Heart right ventricle (tissue), 16 donors: ENCODE measurements at regions not wholly inside any gene's neighbourhood (a gene's known extent, or its start where the extent isn't known, plus 50 kb on each side); places are given as distances from the start of the nearest gene placed in this dataset.
A peak's percentile ranks its signal among the peaks of the same experiment; 100 is the strongest.

ENCODE experiments used
- ATAC-seq, 8 donors: fragments of 200-7000 bp; cut with Tn5 transposase; one replicate each; pipeline ENCODE4 v1.9.1; 2020; ENCODE audit warnings: mild to moderate bottlenecking in 8 of 8, moderate library complexity in 8 of 8, moderate number of reproducible peaks in 1 of 8
- DNase-seq, 2 donors: peaks; one replicate each; pipeline ENCODE4 v3.0.0-alpha.2; 2020
- H3K27ac ChIP-seq, 10 donors: fragments of 200-600 bp; sonication (generic) in 2 of 10; one replicate each; pipeline versions ENCODE4 v1.5.0 to v1.8.0; 2020 to 2022; ENCODE audit warnings: mild to moderate bottlenecking in 3 of 10
- H3K27me3 ChIP-seq, 7 donors: fragments of 200-600 bp; one replicate each; pipeline ENCODE4 v1.8.0; 2021 to 2022; ENCODE audit warnings: mild to moderate bottlenecking in 2 of 7
- H3K36me3 ChIP-seq, 9 donors: fragments of 200-600 bp; sonication (generic) in 1 of 9; one replicate each; pipeline versions ENCODE4 v1.5.0 to v1.8.0; 2020 to 2022; ENCODE audit warnings: mild to moderate bottlenecking in 2 of 9
- H3K4me1 ChIP-seq, 9 donors: fragments of 200-600 bp; sonication (generic) in 1 of 9; one replicate each; pipeline versions ENCODE4 v1.5.0 to v1.8.0; 2020 to 2022; ENCODE audit warnings: mild to moderate bottlenecking in 4 of 9
- H3K4me3 ChIP-seq, 10 donors: fragments of 200-600 bp; sonication (generic) in 2 of 10; one replicate each; pipeline versions ENCODE4 v1.5.0 to v1.8.0; 2020 to 2022; ENCODE audit warnings: mild to moderate bottlenecking in 7 of 10, moderate library complexity in 2 of 10
- H3K9me3 ChIP-seq, 11 donors: fragments of 200-600 bp in 10 of 11; sonication (generic) in 2 of 11; one replicate each; pipeline versions ENCODE4 v1.5.0 to v1.8.0; 2013 to 2022; ENCODE audit warnings: mild to moderate bottlenecking in 2 of 11, control low read depth in 1 of 11, moderate library complexity in 1 of 11
- WGBS, 2 donors: extraction: QIAGEN DNeasy Blood & Tissue Kit; methylation state at CpG; one replicate each; pipeline ENCODE4 v1.1.7; 2013; ENCODE audit warnings: inconsistent platforms in 1 of 2; 5-methylcytosine and 5-hydroxymethylcytosine counted together
- intact Hi-C, 10 donors: fragments of 100-400 bp; cut with DNase I; formaldehyde crosslinking; loops; one replicate each; pipeline versions ENCODE4 v1.11.1 to v1.14.2; 2022
- TF ChIP-seq, protein P1 (sequence below), 9 donors: fragments of 200-600 bp; sonication (generic) in 2 of 9; IDR thresholded peaks; one replicate each; pipeline versions ENCODE4 v1.5.0 to v1.8.0; 2021 to 2022; ENCODE audit warnings: antibody characterized with exemption in 9 of 9, mild to moderate bottlenecking in 5 of 9, moderate library complexity in 1 of 9
- donor health status: Arrhythmogenic right ventricular cardiomyopathy.
- donor health status: ischemic (EF 13 %, LVEDD 7.1; RV severe dilation, severe dysfunction).
- donor health status: healthy with polysubstance abuse.
- donor health status: DM: no; HTN: yes; CAD: no.
- donor health status: DM: no; HTN: no; CAD: no.
- donor health status: ischemic (EF 25% LVEDD 6.9; RV normal size, moderate dysfunction).
- donor health status: ischemic (EF 25% LVEDD 5.7; RV mildly dilated, moderate dysfunction).
- donor health status: healthy.
- donor health status: DM: yes; HTN: yes; CAD: no.
- donor health status: Ischemic cardiomyopathy.
- donor health status: ischemic (EF 35%, LVEDD 5.7; RV mildly dilated, moderate dysfunction).
- donor health status: nonischemic (EF 11% LVEDD 7.7; RV severe dilation, severe dysfunction).
- donor health status: DM: yes; HTN: yes; CAD: no.
- donor health status: PGD.
- donor health status: ischemic (EF 29% LVEDD 5.4; RV normal size, mild dysfunction).
- donor health status: nonischemic (EF 23%, LVEDD 6.1; RV moderate dilation, normal function).

DNA sequence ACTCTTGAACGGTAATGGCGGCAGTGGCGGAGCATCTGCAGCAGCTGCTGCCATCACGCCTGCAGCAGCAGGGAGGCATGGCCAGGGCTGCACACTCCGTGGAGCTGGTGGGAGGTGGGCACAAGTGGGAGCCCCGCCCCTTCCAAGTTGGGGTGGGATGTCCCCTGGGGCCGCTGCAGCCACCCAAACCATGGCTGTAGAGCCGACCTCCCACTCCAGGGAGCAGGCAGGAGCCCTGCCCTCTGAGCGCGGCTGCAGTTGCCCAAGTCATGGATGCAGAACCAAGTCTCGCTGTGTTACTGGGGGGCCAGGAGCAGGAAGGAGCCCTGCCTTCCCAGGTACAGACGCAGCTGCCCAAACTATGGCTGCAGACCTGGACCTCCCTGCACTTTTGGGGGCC, 215.3 kb upstream of the VLDLR start:
- intact Hi-C loops, result no loop called here
- no peak overlapping the region for H3K27ac ChIP-seq
- 89 to 92% methylated on average over 12 of the region's 12 CpGs for WGBS, 2 donors
- DNase-seq (no peak), ATAC-seq (peak in 1 of 8 donors; percentile 30)
- no peaks in the 10 kb centered on the region for H3K4me1 ChIP-seq
- no peaks in the 10 kb centered on the region for H3K27me3 ChIP-seq
- no peaks in the 10 kb centered on the region for H3K36me3 ChIP-seq
- TF ChIP-seq, protein P1, sequence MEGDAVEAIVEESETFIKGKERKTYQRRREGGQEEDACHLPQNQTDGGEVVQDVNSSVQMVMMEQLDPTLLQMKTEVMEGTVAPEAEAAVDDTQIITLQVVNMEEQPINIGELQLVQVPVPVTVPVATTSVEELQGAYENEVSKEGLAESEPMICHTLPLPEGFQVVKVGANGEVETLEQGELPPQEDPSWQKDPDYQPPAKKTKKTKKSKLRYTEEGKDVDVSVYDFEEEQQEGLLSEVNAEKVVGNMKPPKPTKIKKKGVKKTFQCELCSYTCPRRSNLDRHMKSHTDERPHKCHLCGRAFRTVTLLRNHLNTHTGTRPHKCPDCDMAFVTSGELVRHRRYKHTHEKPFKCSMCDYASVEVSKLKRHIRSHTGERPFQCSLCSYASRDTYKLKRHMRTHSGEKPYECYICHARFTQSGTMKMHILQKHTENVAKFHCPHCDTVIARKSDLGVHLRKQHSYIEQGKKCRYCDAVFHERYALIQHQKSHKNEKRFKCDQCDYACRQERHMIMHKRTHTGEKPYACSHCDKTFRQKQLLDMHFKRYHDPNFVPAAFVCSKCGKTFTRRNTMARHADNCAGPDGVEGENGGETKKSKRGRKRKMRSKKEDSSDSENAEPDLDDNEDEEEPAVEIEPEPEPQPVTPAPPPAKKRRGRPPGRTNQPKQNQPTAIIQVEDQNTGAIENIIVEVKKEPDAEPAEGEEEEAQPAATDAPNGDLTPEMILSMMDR (IDR thresholded peaks at IDR 0.05), result no peak
- peaks cover 0 to 33% (median 4%) of the 10 kb centered on the region in 11 donors for H3K9me3 ChIP-seq
- no peak overlapping the region for H3K4me3 ChIP-seq

DNA sequence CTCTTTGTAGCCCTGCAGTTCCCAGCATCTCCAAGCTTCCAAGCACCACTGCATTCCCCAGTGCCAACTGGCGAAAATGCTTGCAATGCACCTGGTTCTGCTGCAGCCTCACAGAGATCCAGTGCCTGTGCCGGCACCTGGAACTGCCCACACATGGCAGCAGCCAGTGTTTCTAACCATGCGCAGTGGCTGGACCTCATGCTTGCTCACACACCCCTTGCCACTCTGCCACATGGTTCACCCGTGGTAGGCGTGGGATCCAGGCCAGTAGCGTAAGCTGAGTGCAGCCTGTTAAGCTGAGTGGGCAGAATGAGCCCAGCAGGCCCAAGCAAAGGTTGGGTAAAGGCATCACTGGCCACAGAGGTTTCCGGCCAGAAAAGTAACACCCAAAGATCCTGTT, 214.1 kb upstream of the VLDLR start:
- Histone ChIP-seq H3K27ac (no peak overlapping the region), H3K9me3 (peaks cover 0 to 29% (median 4%) of the 10 kb centered on the region in 11 donors), H3K4me3 (no peak overlapping the region), H3K36me3 (no peaks in the 10 kb centered on the region), H3K27me3 (no peaks in the 10 kb centered on the region), H3K4me1 (no peaks in the 10 kb centered on the region)
- 78 to 83% methylated on average over 7 of the region's 7 CpGs for WGBS, 2 donors
- TF ChIP-seq, protein P1 (IDR thresholded peaks at IDR 0.05), result no peak
- DNase-seq (no peak), ATAC-seq (peak in 2 of 8 donors; percentile 52 to 90)
- intact Hi-C loops, result no loop called here

GRCh38 chr9:2411459-2412215, 209.9 kb upstream of the VLDLR start:
- no peaks in the 10 kb centered on the region for H3K9me3 ChIP-seq
- H3K27me3 ChIP-seq, result no peaks in the 10 kb centered on the region
- DNase-seq, result no peak
- no peaks in the 10 kb centered on the region for H3K4me1 ChIP-seq
- no peak overlapping the region for H3K4me3 ChIP-seq
- TF ChIP-seq, protein P1 (IDR thresholded peaks at IDR 0.05), result no peak
- no peak overlapping the region for H3K27ac ChIP-seq
- intact Hi-C loops, result no loop called here
- ATAC-seq, result no peak
- no peaks in the 10 kb centered on the region for H3K36me3 ChIP-seq
- WGBS, 2 donors, result 72 to 75% methylated on average over 8 of the region's 8 CpGs

- Histone ChIP-seq H3K4me1 (peaks cover 0 to 6% (median 2%) of the 10 kb centered on the region in 9 donors), H3K4me3 (no peak overlapping the region), H3K27ac (no peak overlapping the region), H3K27me3 (no peaks in the 10 kb centered on the region), H3K36me3 (no peaks in the 10 kb centered on the region), H3K9me3 (no peaks in the 10 kb centered on the region)
- ATAC-seq (no peak), DNase-seq (no peak)
- WGBS, 2 donors, result 58 to 59% methylated on average over 4 of the region's 4 CpGs
- TF ChIP-seq, protein P1 (IDR thresholded peaks at IDR 0.05), result no peak
- intact Hi-C loops, result no loop called here
Observed at GRCh38 chr9:2413160-2413805, 208.3 kb upstream of the VLDLR start.
